ENCODE measurements at regions not wholly inside any gene's neighbourhood (a gene's known extent, or its start where the extent isn't known, plus 50 kb on each side); places are given as distances from the start of the nearest gene placed in this dataset.

DNA sequence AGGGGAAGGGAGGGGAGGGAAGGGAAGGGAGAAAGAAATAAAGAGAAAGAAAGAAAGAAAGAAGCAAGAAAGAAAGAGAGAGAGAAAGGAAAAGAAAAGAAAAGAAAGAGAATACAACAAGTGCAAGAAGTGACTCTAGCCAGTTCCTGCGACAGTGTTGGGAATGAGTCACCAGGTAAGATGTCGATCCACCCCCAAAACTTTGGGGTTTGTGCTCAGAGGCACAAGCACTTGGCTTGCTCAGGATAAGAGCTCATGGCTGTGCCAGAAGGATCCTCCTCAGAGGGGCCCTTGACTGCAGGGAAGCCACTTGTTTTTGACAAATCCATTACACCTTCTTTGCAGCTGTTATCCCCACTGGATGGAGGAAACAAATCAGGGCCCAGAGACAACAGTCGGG is 137.7 kb downstream of the TMEM132E start:
- TF ChIP-seq RAD21 (CRISPR knock-in tag; IDR thresholded peaks at IDR 0.05) = no peak
- TF ChIP-seq, protein P1, sequence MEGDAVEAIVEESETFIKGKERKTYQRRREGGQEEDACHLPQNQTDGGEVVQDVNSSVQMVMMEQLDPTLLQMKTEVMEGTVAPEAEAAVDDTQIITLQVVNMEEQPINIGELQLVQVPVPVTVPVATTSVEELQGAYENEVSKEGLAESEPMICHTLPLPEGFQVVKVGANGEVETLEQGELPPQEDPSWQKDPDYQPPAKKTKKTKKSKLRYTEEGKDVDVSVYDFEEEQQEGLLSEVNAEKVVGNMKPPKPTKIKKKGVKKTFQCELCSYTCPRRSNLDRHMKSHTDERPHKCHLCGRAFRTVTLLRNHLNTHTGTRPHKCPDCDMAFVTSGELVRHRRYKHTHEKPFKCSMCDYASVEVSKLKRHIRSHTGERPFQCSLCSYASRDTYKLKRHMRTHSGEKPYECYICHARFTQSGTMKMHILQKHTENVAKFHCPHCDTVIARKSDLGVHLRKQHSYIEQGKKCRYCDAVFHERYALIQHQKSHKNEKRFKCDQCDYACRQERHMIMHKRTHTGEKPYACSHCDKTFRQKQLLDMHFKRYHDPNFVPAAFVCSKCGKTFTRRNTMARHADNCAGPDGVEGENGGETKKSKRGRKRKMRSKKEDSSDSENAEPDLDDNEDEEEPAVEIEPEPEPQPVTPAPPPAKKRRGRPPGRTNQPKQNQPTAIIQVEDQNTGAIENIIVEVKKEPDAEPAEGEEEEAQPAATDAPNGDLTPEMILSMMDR (CRISPR knock-in tag; IDR thresholded peaks at IDR 0.05) = no peak
- TF ChIP-seq, protein P2, sequence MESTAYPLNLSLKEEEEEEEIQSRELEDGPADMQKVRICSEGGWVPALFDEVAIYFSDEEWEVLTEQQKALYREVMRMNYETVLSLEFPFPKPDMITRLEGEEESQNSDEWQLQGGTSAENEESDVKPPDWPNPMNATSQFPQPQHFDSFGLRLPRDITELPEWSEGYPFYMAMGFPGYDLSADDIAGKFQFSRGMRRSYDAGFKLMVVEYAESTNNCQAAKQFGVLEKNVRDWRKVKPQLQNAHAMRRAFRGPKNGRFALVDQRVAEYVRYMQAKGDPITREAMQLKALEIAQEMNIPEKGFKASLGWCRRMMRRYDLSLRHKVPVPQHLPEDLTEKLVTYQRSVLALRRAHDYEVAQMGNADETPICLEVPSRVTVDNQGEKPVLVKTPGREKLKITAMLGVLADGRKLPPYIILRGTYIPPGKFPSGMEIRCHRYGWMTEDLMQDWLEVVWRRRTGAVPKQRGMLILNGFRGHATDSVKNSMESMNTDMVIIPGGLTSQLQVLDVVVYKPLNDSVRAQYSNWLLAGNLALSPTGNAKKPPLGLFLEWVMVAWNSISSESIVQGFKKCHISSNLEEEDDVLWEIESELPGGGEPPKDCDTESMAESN (CRISPR knock-in tag; conservative IDR thresholded peaks at IDR 0.05) = no peak
- TF ChIP-seq HOXA3 (CRISPR knock-in tag; IDR thresholded peaks at IDR 0.05) = no peak
- no peak for TF ChIP-seq KDM5B (CRISPR knock-in tag; IDR thresholded peaks at IDR 0.05; ENCODE audit: borderline replicate concordance)
- TF ChIP-seq RBM22 (optimal IDR thresholded peaks at IDR 0.05; ENCODE audit: low read length) = no peak
- no peak for TF ChIP-seq ZBTB7A (CRISPR knock-in tag; IDR thresholded peaks at IDR 0.05)
- TF ChIP-seq JUND (CRISPR knock-in tag; IDR thresholded peaks at IDR 0.05) = no peak
- TF ChIP-seq POLR2A (IDR thresholded peaks at IDR 0.05; ENCODE audit: insufficient read depth in 1 of 2, low read depth in 2 of 2, low read length in 2 of 2) = no peak
- TF ChIP-seq CC2D1A (CRISPR knock-in tag; IDR thresholded peaks at IDR 0.05) = no peak
- TF ChIP-seq, protein P3, sequence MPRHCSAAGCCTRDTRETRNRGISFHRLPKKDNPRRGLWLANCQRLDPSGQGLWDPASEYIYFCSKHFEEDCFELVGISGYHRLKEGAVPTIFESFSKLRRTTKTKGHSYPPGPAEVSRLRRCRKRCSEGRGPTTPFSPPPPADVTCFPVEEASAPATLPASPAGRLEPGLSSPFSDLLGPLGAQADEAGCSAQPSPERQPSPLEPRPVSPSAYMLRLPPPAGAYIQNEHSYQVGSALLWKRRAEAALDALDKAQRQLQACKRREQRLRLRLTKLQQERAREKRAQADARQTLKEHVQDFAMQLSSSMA (CRISPR knock-in tag; IDR thresholded peaks at IDR 0.05) = no peak
- TF ChIP-seq CEBPB (IDR thresholded peaks at IDR 0.05; ENCODE audit: borderline replicate concordance, low read depth, low read length) = no peak
- no peak for TF ChIP-seq REL (CRISPR knock-in tag; conservative IDR thresholded peaks at IDR 0.05)
- TF ChIP-seq ZNF3 (CRISPR knock-in tag; IDR thresholded peaks at IDR 0.05) = no peak
